ENCODE measurements at regions not wholly inside any gene's neighbourhood (a gene's known extent, or its start where the extent isn't known, plus 50 kb on each side); places are given as distances from the start of the nearest gene placed in this dataset.
"Not testable (repeated sequence)": the region's sequence is repeated elsewhere in the genome, so short reads cannot be mapped to it uniquely, and the experiment has no call there.

- H3K9me3 Mint-ChIP-seq, H3K36me3 Mint-ChIP-seq, H3K4me1 Mint-ChIP-seq, POLR2A ChIA-PET, H3K27me3 Mint-ChIP-seq: not testable (repeated sequence)
- ATAC-seq (peak; percentile 16 to 35), DNase-seq (peak in 7 of 10 donors; percentile 10 to 62 (median 50))
- Mint-ChIP-seq H3K4me3 (peak overlapping the region; percentile 22 to 90 (median 79)), H3K27ac (peak overlapping the region in 7 of 10 donors; percentile 63 to 88 (median 86))
Measured at GRCh38 chr1:146443871-146444222, 215.0 kb upstream of the NOTCH2NLA start.

- Mint-ChIP-seq H3K27ac (peak overlapping the region in 5 of 10 donors; percentile 18 to 75 (median 75)), H3K4me3 (peak overlapping the region in 6 of 10 donors; percentile 28 to 48 (median 40))
- H3K36me3 Mint-ChIP-seq, H3K9me3 Mint-ChIP-seq, H3K27me3 Mint-ChIP-seq, POLR2A ChIA-PET, H3K4me1 Mint-ChIP-seq: not testable (repeated sequence)
- DNase-seq (peak in 8 of 10 donors; percentile 0 to 59 (median 32)), ATAC-seq (peak; percentile 70 to 84)
Measured at GRCh38 chr1:146443088-146443870, 214.5 kb upstream of the NOTCH2NLA start.

GRCh38 chr1:146438543-146438942 is 209.7 kb upstream of the NOTCH2NLA start:
- not testable (repeated sequence) for H3K4me1 Mint-ChIP-seq, H3K36me3 Mint-ChIP-seq

GRCh38 chr1:146416642-146417041 is 187.8 kb upstream of the NOTCH2NLA start:
- ATAC-seq, H3K36me3 Mint-ChIP-seq, H3K27ac Mint-ChIP-seq, POLR2A ChIA-PET, H3K4me3 Mint-ChIP-seq, H3K9me3 Mint-ChIP-seq, DNase-seq, H3K27me3 Mint-ChIP-seq: not testable (repeated sequence)
- H3K4me1 Mint-ChIP-seq, result peaks cover 6 to 15% (median 11%) of the 10 kb centered on the region in 4 donors

More at GRCh38 chr1:146438543-146438942, 209.7 kb upstream of the NOTCH2NLA start:
- H3K27me3 Mint-ChIP-seq, DNase-seq, H3K4me3 Mint-ChIP-seq, POLR2A ChIA-PET, H3K9me3 Mint-ChIP-seq, ATAC-seq, H3K27ac Mint-ChIP-seq: not testable (repeated sequence)

- peak in 1 of 2 donors; percentile 55 for ATAC-seq
- DNase-seq, H3K9me3 Mint-ChIP-seq, H3K27me3 Mint-ChIP-seq, POLR2A ChIA-PET, H3K36me3 Mint-ChIP-seq: not testable (repeated sequence)
- Mint-ChIP-seq H3K4me1 (peaks cover 6 to 17% (median 13%) of the 10 kb centered on the region in 4 donors), H3K27ac (peak overlapping the region; percentile 88 to 97 (median 94)), H3K4me3 (peak overlapping the region in 9 of 10 donors; percentile 18 to 77 (median 67))
Measured at GRCh38 chr1:146415017-146415416, 186.2 kb upstream of the NOTCH2NLA start.

- Mint-ChIP-seq H3K27ac (peak overlapping the region in 5 of 10 donors; percentile 84 to 90 (median 87)), H3K4me1 (peaks cover 9 to 21% (median 16%) of the 10 kb centered on the region in 4 donors), H3K4me3 (peak overlapping the region in 9 of 10 donors; percentile 36 to 84 (median 65))
- H3K9me3 Mint-ChIP-seq, H3K27me3 Mint-ChIP-seq, H3K36me3 Mint-ChIP-seq, POLR2A ChIA-PET, ATAC-seq: not testable (repeated sequence)
- peak in 1 of 10 donors; percentile 2 for DNase-seq
Measured at GRCh38 chr1:146413911-146414310, 185.1 kb upstream of the NOTCH2NLA start.

GRCh38 chr1:146411923-146412322 is 183.1 kb upstream of the NOTCH2NLA start:
- H3K27me3 Mint-ChIP-seq, POLR2A ChIA-PET, H3K9me3 Mint-ChIP-seq, H3K36me3 Mint-ChIP-seq: not testable (repeated sequence)
- peaks cover 9 to 21% (median 16%) of the 10 kb centered on the region in 4 donors for H3K4me1 Mint-ChIP-seq
- peak in 7 of 10 donors; percentile 35 to 79 (median 53) for DNase-seq
- peak overlapping the region; percentile 31 to 99 (median 95) for H3K27ac Mint-ChIP-seq
- H3K4me3 Mint-ChIP-seq, result peak overlapping the region; percentile 67 to 87 (median 78)
- ATAC-seq, result peak; percentile 58 to 66

DNA sequence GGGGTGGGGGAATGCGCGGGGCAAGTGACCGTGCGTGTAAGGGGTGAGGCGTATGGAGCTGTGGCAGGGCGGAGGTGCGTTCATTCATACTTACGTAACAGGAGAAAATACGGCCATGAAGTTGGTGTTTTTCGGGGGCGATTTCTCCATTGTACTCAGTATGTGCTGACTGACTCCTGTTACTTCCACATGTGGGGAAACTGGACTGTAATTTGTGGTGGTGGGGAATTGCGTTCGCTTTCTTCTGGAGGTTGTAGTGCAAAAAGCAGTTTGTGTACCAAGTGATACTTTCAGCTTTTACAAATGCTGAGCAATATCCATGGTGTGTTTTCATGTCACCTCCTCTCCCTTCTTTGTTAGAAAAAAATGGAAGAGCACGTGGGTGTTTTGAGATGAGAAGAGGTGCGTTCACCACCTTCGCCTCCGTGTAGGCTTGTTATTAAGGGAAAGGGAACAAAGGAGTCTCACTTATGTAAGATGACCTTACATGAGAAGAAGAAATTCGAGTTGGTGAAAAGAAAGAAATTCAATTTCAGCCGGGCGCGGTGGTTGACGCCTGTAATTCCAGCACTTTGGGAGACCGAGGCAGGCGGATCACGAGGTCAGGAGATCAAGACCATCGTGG is 181.1 kb upstream of the NOTCH2NLA start:
- DNase-seq (peak in 6 of 10 donors; percentile 24 to 55 (median 40)), ATAC-seq (peak; percentile 79 to 83)
- H3K27me3 Mint-ChIP-seq, POLR2A ChIA-PET, H3K36me3 Mint-ChIP-seq, H3K9me3 Mint-ChIP-seq: not testable (repeated sequence)
- H3K27ac Mint-ChIP-seq, result peak overlapping the region; percentile 89 to 98 (median 92)
- H3K4me1 Mint-ChIP-seq, result peaks cover 7 to 15% (median 13%) of the 10 kb centered on the region in 4 donors
- peak overlapping the region; percentile 51 to 88 (median 75) for H3K4me3 Mint-ChIP-seq

DNA sequence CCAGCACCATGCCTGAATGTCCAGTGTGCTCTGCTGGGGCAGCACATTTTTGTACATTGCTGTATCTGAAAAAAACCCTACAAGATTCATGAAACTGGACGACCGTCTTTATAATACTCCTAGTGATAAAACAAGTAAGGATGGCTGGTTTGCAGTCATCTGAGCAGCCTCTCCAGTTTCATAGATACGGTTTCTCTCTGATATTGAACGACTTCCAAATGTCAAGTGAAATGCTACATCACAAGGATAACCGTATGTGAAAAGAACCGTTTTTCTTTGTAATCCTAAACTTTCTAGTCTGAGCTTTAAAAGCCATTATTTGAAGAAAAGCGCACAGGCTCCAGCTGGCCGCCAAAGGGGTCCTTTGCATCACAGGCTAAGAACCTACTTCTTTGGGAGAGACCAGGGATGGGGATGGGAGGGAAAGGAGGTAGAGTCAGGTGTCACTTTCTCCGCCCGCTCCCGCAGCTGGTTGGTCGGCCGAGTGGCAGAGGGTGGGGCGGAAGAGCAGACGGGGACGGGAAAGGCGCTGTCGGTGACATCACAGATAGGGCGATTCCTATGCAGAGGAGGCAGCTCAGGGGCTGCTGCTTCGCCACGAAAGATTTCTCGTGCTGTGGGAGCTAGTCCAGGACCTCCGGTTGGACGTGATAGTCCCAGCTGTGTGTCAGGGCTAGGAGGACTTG is 180.4 kb upstream of the NOTCH2NLA start:
- POLR2A ChIA-PET, H3K27me3 Mint-ChIP-seq, H3K36me3 Mint-ChIP-seq, H3K9me3 Mint-ChIP-seq: not testable (repeated sequence)
- Mint-ChIP-seq H3K4me1 (peaks cover 7 to 15% (median 13%) of the 10 kb centered on the region in 4 donors), H3K27ac (peak overlapping the region in 7 of 10 donors; percentile 75 to 98 (median 92)), H3K4me3 (peak overlapping the region in 4 of 10 donors; percentile 71 to 88 (median 76))
- ATAC-seq, result peak; percentile 79 to 81
- DNase-seq, result peak in 2 of 10 donors; percentile 16 to 25

DNA sequence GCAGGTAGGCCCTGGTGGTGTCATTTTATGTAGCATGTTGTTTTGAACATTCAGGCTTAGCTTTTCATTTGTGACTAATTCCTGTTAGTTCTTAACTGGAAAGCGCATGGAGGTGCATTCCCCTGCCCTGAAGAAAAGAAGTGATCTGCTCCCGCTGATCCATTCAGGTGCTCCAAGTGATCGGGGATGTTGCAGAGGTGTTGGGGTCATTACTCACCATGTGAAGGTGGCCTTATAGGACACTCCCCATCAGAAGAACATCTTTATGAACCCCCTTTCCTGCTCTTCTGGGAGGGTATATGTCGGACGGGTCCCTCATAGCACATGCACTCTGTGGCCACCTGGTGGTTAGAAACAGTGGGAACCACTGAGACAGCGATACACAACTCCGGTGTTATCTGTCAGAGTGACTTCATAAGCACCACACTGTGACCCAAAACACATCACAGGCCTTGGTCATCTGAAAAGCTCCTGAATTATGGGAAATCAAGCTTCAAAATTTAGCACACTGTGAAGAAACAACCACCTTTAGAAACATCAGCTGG is 172.5 kb upstream of the NOTCH2NLA start:
- POLR2A ChIA-PET, result interaction anchor here (0.8 to 1.1 kb wide), 2 partner anchors 14 to 24 kb away, joined by 3 to 7 read pairs; no protein-coding TSS in a partner anchor
- not testable (repeated sequence) for H3K36me3 Mint-ChIP-seq, H3K9me3 Mint-ChIP-seq, H3K27me3 Mint-ChIP-seq
- peak in 4 of 10 donors; percentile 19 to 51 (median 38) for DNase-seq
- peaks cover 14 to 33% (median 28%) of the 10 kb centered on the region in 4 donors for H3K4me1 Mint-ChIP-seq
- ATAC-seq, result peak; percentile 59 to 62
- H3K27ac Mint-ChIP-seq, result peak overlapping the region; percentile 79 to 97 (median 93)
- peak overlapping the region in 9 of 10 donors; percentile 24 to 80 (median 53) for H3K4me3 Mint-ChIP-seq

- ATAC-seq, H3K9me3 Mint-ChIP-seq, H3K27me3 Mint-ChIP-seq, H3K36me3 Mint-ChIP-seq: not testable (repeated sequence)
- peaks cover 14 to 33% (median 28%) of the 10 kb centered on the region in 4 donors for H3K4me1 Mint-ChIP-seq
- POLR2A ChIA-PET, result interaction anchor here (0.8 to 1.1 kb wide), 2 partner anchors 13 to 24 kb away, joined by 3 to 7 read pairs; no protein-coding TSS in a partner anchor
- peak in 1 of 10 donors; percentile 15 for DNase-seq
- peak overlapping the region; percentile 79 to 97 (median 92) for H3K27ac Mint-ChIP-seq
- peak overlapping the region in 9 of 10 donors; percentile 7 to 63 (median 45) for H3K4me3 Mint-ChIP-seq
Measured at GRCh38 chr1:146400173-146401121, 171.6 kb upstream of the NOTCH2NLA start.

Data from naive thymus-derived CD8-positive, alpha-beta T cell (primary cell).